Suppressor macrophage treated with lipopolysaccharide for 1 hour (primary cell): ENCODE measurements at regions not wholly inside any gene's neighbourhood (a gene's known extent, or its start where the extent isn't known, plus 50 kb on each side); places are given as distances from the start of the nearest gene placed in this dataset.
"Not testable (repeated sequence)": the region's sequence is repeated elsewhere in the genome, so short reads cannot be mapped to it uniquely, and the experiment has no call there.

Experiments
- DNase-seq, 3 donors: peaks; one replicate each; pipeline ENCODE4 v3.0.0-alpha.2; 2020 to 2022

- DNase-seq, result no peak
These were observed 61.0 kb upstream of the SMIM23 start for GRCh38 chr5:171724468-171725204.

DNA sequence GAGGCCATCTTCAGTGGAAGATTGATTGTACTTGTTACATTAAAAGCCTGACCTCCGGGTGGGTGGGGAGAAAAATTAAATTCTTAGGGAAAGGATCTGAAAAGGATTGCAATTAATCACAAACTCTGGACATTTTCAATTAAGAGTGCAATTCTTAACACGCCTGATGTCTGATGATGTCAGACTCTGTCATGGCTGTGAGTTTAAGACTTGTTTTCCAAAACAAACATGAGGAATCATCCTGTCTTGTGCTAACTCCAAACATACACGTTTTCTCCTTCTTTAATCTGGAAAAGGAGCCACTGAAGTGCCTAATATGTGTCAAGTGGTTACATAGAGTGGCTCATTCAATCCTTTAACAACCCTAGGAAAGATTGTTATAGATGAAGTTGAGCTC lies 60.4 kb upstream of the SMIM23 start:
- no peak for DNase-seq

GRCh38 chr5:171726819-171727218 lies 58.8 kb upstream of the SMIM23 start:
- DNase-seq, result not testable (repeated sequence)

DNA sequence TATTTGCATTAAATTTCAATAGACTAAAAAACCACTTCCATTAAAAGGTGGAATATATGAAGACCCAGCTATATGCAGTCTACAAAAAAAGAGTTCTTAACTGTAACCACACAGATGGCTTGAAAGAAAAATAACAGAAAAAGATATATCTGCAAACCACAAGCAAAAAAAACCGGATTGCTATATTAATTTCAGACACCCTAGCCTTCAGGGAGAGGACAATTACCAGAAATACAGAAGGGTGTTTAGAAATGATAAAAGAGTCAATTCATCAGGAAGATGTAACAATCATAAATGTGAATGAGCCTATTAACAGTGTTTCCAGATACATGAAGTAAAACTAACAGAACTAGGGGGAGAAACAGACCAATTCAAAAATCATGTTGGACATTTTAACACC lies 56.9 kb upstream of the SMIM23 start:
- no peak for DNase-seq
